IMR-90 (cell line): ENCODE measurements at regions not wholly inside any gene's neighbourhood (a gene's known extent, or its start where the extent isn't known, plus 50 kb on each side); places are given as distances from the start of the nearest gene placed in this dataset.
"Not testable (repeated sequence)": the region's sequence is repeated elsewhere in the genome, so short reads cannot be mapped to it uniquely, and the experiment has no call there.

ENCODE experiments used
- BHLHE40 ChIP-seq: fragments of 150-350 bp; IDR thresholded peaks from 2 replicates; pipeline ENCODE4 v1.6.1; 2016; ENCODE audit warnings: mild to moderate bottlenecking, low read depth, low read length
- CEBPB ChIP-seq: IDR thresholded peaks from 2 replicates; pipeline ENCODE4 v1.6.1; 2012; ENCODE audit warnings: low read depth, low read length, improper control_type of control experiment
- CHD1 ChIP-seq: IDR thresholded peaks from 2 replicates; pipeline ENCODE4 v1.6.1; 2012; ENCODE audit warnings: low read depth, low read length, improper control_type of control experiment
- CTCF ChIP-seq: conservative IDR thresholded peaks from 2 replicates; pipeline ENCODE4 v1.5.1; 2012; ENCODE audit warnings: mild to moderate bottlenecking, low read depth, low read length, improper control_type of control experiment
- FOS ChIP-seq: fragments of 150-350 bp; IDR thresholded peaks from 2 replicates; pipeline ENCODE4 v1.6.1; 2016; ENCODE audit warnings: low read depth, low read length
- MAFK ChIP-seq: IDR thresholded peaks from 2 replicates; pipeline ENCODE4 v1.6.1; 2012; ENCODE audit warnings: low read depth, low read length, improper control_type of control experiment
- MAZ ChIP-seq: IDR thresholded peaks from 2 replicates; pipeline ENCODE4 v1.6.1; 2012; ENCODE audit warnings: low read depth, mild to moderate bottlenecking, low read length, improper control_type of control experiment, moderate library complexity, borderline replicate concordance
- MXI1 ChIP-seq: IDR thresholded peaks from 2 replicates; pipeline ENCODE4 v1.6.1; 2012; ENCODE audit warnings: low read depth, mild to moderate bottlenecking, low read length, moderate library complexity, borderline replicate concordance
- NFE2L2 ChIP-seq: fragments of 150-350 bp; IDR thresholded peaks from 2 replicates; pipeline ENCODE4 v1.6.1; 2016; ENCODE audit warnings: low read depth, mild to moderate bottlenecking, low read length
- POLR2A ChIP-seq: IDR thresholded peaks from 2 replicates; pipeline ENCODE4 v1.6.1; 2012; ENCODE audit warnings: mild to moderate bottlenecking, low read depth, low read length
- RAD21 ChIP-seq: IDR thresholded peaks from 2 replicates; pipeline ENCODE4 v1.6.1; 2012; ENCODE audit warnings: low read length, improper control_type of control experiment
- RFX5 ChIP-seq: IDR thresholded peaks from 2 replicates; pipeline ENCODE4 v1.8.0; 2012; ENCODE audit warnings: low read depth, mild to moderate bottlenecking, low read length, moderate library complexity
- SMC3 ChIP-seq: fragments of 150-350 bp; IDR thresholded peaks from 2 replicates; pipeline ENCODE4 v1.6.1; 2016; ENCODE audit warnings: low read depth, mild to moderate bottlenecking, antibody characterized with exemption, low read length, moderate library complexity
- TF ChIP-seq, protein P1 (sequence below): fragments of 150-350 bp; IDR thresholded peaks from 2 replicates; pipeline ENCODE4 v1.6.1; 2017; ENCODE audit warnings: mild to moderate bottlenecking, antibody characterized with exemption, low read length, low read depth

- TF ChIP-seq CTCF, MAFK, RAD21, POLR2A, FOS, CHD1, MXI1, SMC3, CEBPB, BHLHE40, MAZ, RFX5, NFE2L2: not testable (repeated sequence)
- TF ChIP-seq, protein P1, sequence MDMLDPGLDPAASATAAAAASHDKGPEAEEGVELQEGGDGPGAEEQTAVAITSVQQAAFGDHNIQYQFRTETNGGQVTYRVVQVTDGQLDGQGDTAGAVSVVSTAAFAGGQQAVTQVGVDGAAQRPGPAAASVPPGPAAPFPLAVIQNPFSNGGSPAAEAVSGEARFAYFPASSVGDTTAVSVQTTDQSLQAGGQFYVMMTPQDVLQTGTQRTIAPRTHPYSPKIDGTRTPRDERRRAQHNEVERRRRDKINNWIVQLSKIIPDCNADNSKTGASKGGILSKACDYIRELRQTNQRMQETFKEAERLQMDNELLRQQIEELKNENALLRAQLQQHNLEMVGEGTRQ: not testable (repeated sequence)
These were observed 93.1 kb upstream of the ADAMTS9 start for GRCh38 chr3:64780923-64781322.
